A549 (cell line): ENCODE measurements at regions not wholly inside any gene's neighbourhood (a gene's known extent, or its start where the extent isn't known, plus 50 kb on each side); places are given as distances from the start of the nearest gene placed in this dataset.

ENCODE experiments used
- ATAC-seq, 2 experiments: fragments of 200-7000 bp in 1 of 2; fragments of >200 bp in 1 of 2; cut with Nextera tagmentation in 1 of 2; cut with Tn5 transposase in 1 of 2; 3 replicates each; pipeline versions ENCODE4 v1.8.0 to v1.9.1; 2018 to 2020; ENCODE audit warnings: mild to moderate bottlenecking in 1 of 2, moderate library complexity in 1 of 2
- CTCF ChIA-PET: fragments of 300-600 bp; sonication (Branson Sonifier 250); formaldehyde crosslinking; extraction: SDS; loops from one replicate; lab custom pipeline; 2021; ENCODE audit warnings: antibody characterized with exemption, inconsistent platforms; lab: Yijun Ruan, JAX
- POLR2A ChIA-PET: fragments of 350-600 bp; formaldehyde crosslinking; extraction: SDS; loops from one replicate; lab custom pipeline; 2021; ENCODE audit warnings: antibody characterized with exemption, inconsistent platforms; lab: Yijun Ruan, JAX
- DNase-seq, 2 experiments: peaks; one replicate each; pipeline versions ENCODE4 v3.0.0 to v3.0.0-alpha.2; 2011 to 2016; ENCODE audit warnings: low read depth in 1 of 2, low spot score in 1 of 2
- FAIRE-seq: peaks from 2 replicates; lab custom pipeline; 2011; peaks lifted over from hg19 to GRCh38; lab: Jason Lieb, UNC
- H3K27ac ChIP-seq, 2 experiments: fragments of >200 bp; sonication (Bioruptor Twin); formaldehyde crosslinking; 3 replicates each; pipeline ENCODE4 v1.5.1; 2016 to 2017
- H3K4me1 ChIP-seq: fragments of >200 bp; sonication (Bioruptor Twin); formaldehyde crosslinking; 3 replicates; pipeline ENCODE4 v1.6.1; 2016
- H3K4me2 ChIP-seq: fragments of >200 bp; sonication (Bioruptor Twin); formaldehyde crosslinking; 3 replicates; pipeline ENCODE4 v1.6.1; 2016
- H3K4me3 ChIP-seq: fragments of >200 bp; sonication (Bioruptor Twin); formaldehyde crosslinking; 3 replicates; pipeline ENCODE4 v1.5.1; 2016
- H3K9me3 ChIP-seq: fragments of >200 bp; sonication (Bioruptor Twin); formaldehyde crosslinking; 3 replicates; pipeline ENCODE4 v1.6.1; 2016
- BCL3 ChIP-seq: fragments of >200 bp; sonication (Bioruptor Twin); formaldehyde crosslinking; IDR thresholded peaks from 3 replicates; pipeline ENCODE4 v1.6.1; 2016
- BHLHE40 ChIP-seq: IDR thresholded peaks from 2 replicates; pipeline ENCODE4 v1.6.1; 2012; ENCODE audit warnings: low read depth, low read length, inconsistent platforms
- CEBPB ChIP-seq, 2 experiments: fragments of >200 bp in 1 of 2; sonication (Bioruptor Twin) in 1 of 2; formaldehyde crosslinking in 1 of 2; IDR thresholded peaks; 2 replicates each; pipeline ENCODE4 v1.6.1; 2012 to 2016
- ESRRA ChIP-seq: fragments of 150-350 bp; IDR thresholded peaks from 2 replicates; pipeline ENCODE4 v1.6.1; 2014; ENCODE audit warnings: mild to moderate bottlenecking, low read length, borderline replicate concordance
- HOXA7 ChIP-seq: fragments of 250-450 bp; sonication (Bioruptor Pico); IDR thresholded peaks from 2 replicates; pipeline ENCODE4 v1.5.0; 2020; ENCODE audit warnings: mild to moderate bottlenecking, moderate library complexity
- KDM5A ChIP-seq: fragments of 200-600 bp; sonication (generic); IDR thresholded peaks from 2 replicates; pipeline ENCODE4 v1.6.1; 2016; ENCODE audit warnings: antibody characterized with exemption, mild to moderate bottlenecking
- MAZ ChIP-seq: fragments of 150-350 bp; IDR thresholded peaks from 2 replicates; pipeline ENCODE4 v1.6.1; 2014; ENCODE audit warnings: antibody characterized with exemption, low read depth, low read length, borderline replicate concordance
- NPAS2 ChIP-seq: fragments of 250-450 bp; sonication (Bioruptor Pico); IDR thresholded peaks from 2 replicates; pipeline ENCODE4 v1.8.0; 2022; ENCODE audit warnings: mild to moderate bottlenecking, moderate library complexity, borderline replicate concordance
- NR3C1 ChIP-seq: fragments of >200 bp; sonication (Bioruptor Twin); formaldehyde crosslinking; IDR thresholded peaks from 3 replicates; pipeline ENCODE4 v1.6.1; 2017
- PBX3 ChIP-seq: IDR thresholded peaks from 2 replicates; pipeline ENCODE4 v1.6.1; 2012
- REST ChIP-seq: fragments of 200-600 bp; sonication (generic); IDR thresholded peaks from 2 replicates; pipeline ENCODE4 v1.6.1; 2016; ENCODE audit warnings: antibody characterized with exemption, mild to moderate bottlenecking, moderate library complexity
- TP53 ChIP-seq: fragments of 250-450 bp; sonication (Bioruptor Pico); IDR thresholded peaks from 2 replicates; pipeline ENCODE4 v1.5.0; 2021; ENCODE audit warnings: mild to moderate bottlenecking, moderate library complexity
- USF2 ChIP-seq: fragments of 450-650 bp; IDR thresholded peaks from 2 replicates; pipeline ENCODE4 v1.6.1; 2014; ENCODE audit warnings: antibody characterized with exemption
- ZC3H11A ChIP-seq: fragments of 450-650 bp; IDR thresholded peaks from 2 replicates; pipeline ENCODE4 v1.6.1; 2014; ENCODE audit warnings: antibody characterized with exemption, mild to moderate bottlenecking
- ZFP36 ChIP-seq: fragments of 450-650 bp; IDR thresholded peaks from 2 replicates; pipeline ENCODE4 v1.6.1; 2014; ENCODE audit warnings: borderline replicate concordance; ENCODE audit not compliant: partially characterized antibody
- WGBS: methylation state at CpG from one replicate; pipeline ENCODE4 v1.1.6; 2017; ENCODE audit errors: missing lambda C conversion rate; 5-methylcytosine and 5-hydroxymethylcytosine counted together
- TF ChIP-seq, protein P1 (sequence below): fragments of 250-450 bp; sonication (Bioruptor Pico); IDR thresholded peaks from 2 replicates; pipeline ENCODE4 v1.5.0; 2021; ENCODE audit warnings: mild to moderate bottlenecking, moderate library complexity, borderline replicate concordance

GRCh38 chr9:81122749-81123148, 566.6 kb downstream of the TLE1 start:
- WGBS, result no CpG with 5 or more reads among the region's 2 CpGs
- DNase-seq (no peak), FAIRE-seq (no peak), ATAC-seq (no peak)
- Histone ChIP-seq H3K4me3 (no peak overlapping the region), H3K4me1 (peaks cover 16% of the 10 kb centered on the region), H3K27ac (no peak overlapping the region), H3K4me2 (no peak overlapping the region), H3K9me3 (no peaks in the 10 kb centered on the region)
- TF ChIP-seq BCL3 (no peak), HOXA7 (CRISPR knock-in tag) (no peak)
- ChIA-PET POLR2A (no interaction called here), CTCF (interaction anchor here (1.4 to 1.7 kb wide), 2 partner anchors 10 to 19 kb away, joined by 4 to 6 read pairs; no protein-coding TSS in a partner anchor)

DNA sequence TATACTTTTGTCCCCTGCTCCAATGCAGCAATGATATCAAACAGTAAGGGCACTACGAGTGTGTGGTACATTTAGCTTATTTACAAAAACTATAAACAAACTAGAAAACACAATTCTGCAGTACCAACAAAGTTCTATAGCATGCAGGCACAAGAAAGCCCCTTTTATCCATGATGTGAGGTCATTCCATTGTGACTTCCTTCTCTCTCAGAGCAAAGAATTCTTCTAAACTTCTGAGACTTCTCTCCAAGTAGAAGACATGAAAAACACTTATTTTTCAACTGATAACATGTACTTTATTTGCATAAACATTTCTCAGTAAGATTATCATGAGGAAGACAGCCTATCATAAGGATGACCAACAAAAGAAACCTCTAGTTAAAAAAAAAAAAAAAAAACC, 569.8 kb downstream of the TLE1 start:
- TF ChIP-seq ZFP36 (no peak), MAZ (no peak), ESRRA (no peak), CEBPB (IDR thresholded peaks at IDR 0.05) (no peak), KDM5A (no peak), NR3C1 (no peak), TP53 (CRISPR knock-in tag) (no peak), PBX3 (no peak), ZC3H11A (no peak), USF2 (no peak), NPAS2 (CRISPR knock-in tag) (no peak), REST (no peak), BHLHE40 (no peak)
- TF ChIP-seq, protein P1, sequence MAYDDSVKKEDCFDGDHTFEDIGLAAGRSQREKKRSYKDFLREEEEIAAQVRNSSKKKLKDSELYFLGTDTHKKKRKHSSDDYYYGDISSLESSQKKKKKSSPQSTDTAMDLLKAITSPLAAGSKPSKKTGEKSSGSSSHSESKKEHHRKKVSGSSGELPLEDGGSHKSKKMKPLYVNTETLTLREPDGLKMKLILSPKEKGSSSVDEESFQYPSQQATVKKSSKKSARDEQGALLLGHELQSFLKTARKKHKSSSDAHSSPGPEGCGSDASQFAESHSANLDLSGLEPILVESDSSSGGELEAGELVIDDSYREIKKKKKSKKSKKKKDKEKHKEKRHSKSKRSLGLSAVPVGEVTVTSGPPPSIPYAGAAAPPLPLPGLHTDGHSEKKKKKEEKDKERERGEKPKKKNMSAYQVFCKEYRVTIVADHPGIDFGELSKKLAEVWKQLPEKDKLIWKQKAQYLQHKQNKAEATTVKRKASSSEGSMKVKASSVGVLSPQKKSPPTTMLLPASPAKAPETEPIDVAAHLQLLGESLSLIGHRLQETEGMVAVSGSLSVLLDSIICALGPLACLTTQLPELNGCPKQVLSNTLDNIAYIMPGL (CRISPR knock-in tag), result no peak
- H3K4me1 ChIP-seq, result no peaks in the 10 kb centered on the region
- H3K4me3 ChIP-seq, result no peak overlapping the region
- DNase-seq (no peak), FAIRE-seq (no peak), ATAC-seq (no peak)
- 65% methylated on average over 1 of the region's 1 CpG for WGBS
- POLR2A ChIA-PET, result no interaction called here
- H3K9me3 ChIP-seq, result no peaks in the 10 kb centered on the region
- H3K4me2 ChIP-seq, result no peak overlapping the region
- no peak overlapping the region for H3K27ac ChIP-seq
- CTCF ChIA-PET, result interaction anchor here (0.6 to 1.5 kb wide), 4 partner anchors 7 to 330 kb away, joined by 3 to 6 read pairs (median 4); no protein-coding TSS in a partner anchor
